Endothelial cell of umbilical vein (primary cell): ENCODE measurements at regions not wholly inside any gene's neighbourhood (a gene's known extent, or its start where the extent isn't known, plus 50 kb on each side); places are given as distances from the start of the nearest gene placed in this dataset.

Experiments used
- BruUV-seq: library from RNA; stranded (reverse); fragments of 400-500 nt; replicated peaks from 2 replicates; lab custom pipeline; 2021; lab: Mats Ljungman, UMichigan
- CTCF ChIA-PET: fragments of 300-600, 350-600 bp; sonication (Branson Sonifier 250); formaldehyde crosslinking; loops from one replicate; lab custom pipeline; 2021; ENCODE audit warnings: antibody characterized with exemption, inconsistent platforms; lab: Charles Lee
- POLR2A ChIA-PET: fragments of 300-600, 350-600 bp; sonication (Branson Sonifier 250); formaldehyde crosslinking; loops from one replicate; lab custom pipeline; 2021; ENCODE audit warnings: antibody characterized with exemption, inconsistent platforms; lab: Charles Lee
- DNase-seq: peaks from one replicate; pipeline ENCODE4 v3.0.0-alpha.2; 2011; ENCODE audit warnings: low read depth, low spot score
- FAIRE-seq: peaks from 2 replicates; lab custom pipeline; 2011; peaks lifted over from hg19 to GRCh38; lab: Jason Lieb, UNC
- H2AFZ ChIP-seq: 2 replicates; pipeline ENCODE4 v1.6.0; 2012; ENCODE audit warnings: low read depth, low read length, control low read depth, inconsistent platforms
- H3K27ac ChIP-seq: 2 replicates; pipeline ENCODE4 v1.5.1; 2011; ENCODE audit warnings: low read depth, mild to moderate bottlenecking, control low read depth, low read length, moderate library complexity; ENCODE audit not compliant: insufficient read depth
- H3K27me3 ChIP-seq, 2 experiments: 2 replicates each; pipeline versions ENCODE4 v1.6.0 to v1.6.1; 2011; ENCODE audit warnings: low read length in 2 of 2, mixed read lengths in 1 of 2; ENCODE audit not compliant: control insufficient read depth in 2 of 2, insufficient read depth in 2 of 2
- H3K36me3 ChIP-seq, 2 experiments: 2 replicates in 1 of 2; 3 replicates in 1 of 2; pipeline ENCODE4 v1.5.1; 2011; ENCODE audit warnings: low read length in 2 of 2, mild to moderate bottlenecking in 1 of 2, moderate library complexity in 1 of 2; ENCODE audit not compliant: control insufficient read depth in 2 of 2, insufficient read depth in 2 of 2; ENCODE audit errors: extremely low read depth in 1 of 2
- H3K4me1 ChIP-seq: 3 replicates; pipeline ENCODE4 v1.5.1; 2011; ENCODE audit warnings: mild to moderate bottlenecking, low read length; ENCODE audit not compliant: control insufficient read depth, insufficient read depth; ENCODE audit errors: extremely low read depth
- H3K4me2 ChIP-seq: 2 replicates; pipeline ENCODE4 v1.6.1; 2011; ENCODE audit warnings: low read length, control low read depth, mixed read lengths; ENCODE audit not compliant: insufficient read depth
- H3K4me3 ChIP-seq, 3 experiments: fragments of 200-600 bp in 1 of 3; sonication (generic), shearing (Covaris generic) in 1 of 3; replicated peaks in 1 of 3; 2 replicates each; pipeline ENCODE4 v1.5.1; 2011 to 2016; ENCODE audit warnings: control low read depth in 3 of 3, low read length in 3 of 3, mild to moderate bottlenecking in 2 of 3, inconsistent platforms in 1 of 3, low read depth in 1 of 3, moderate library complexity in 1 of 3; ENCODE audit not compliant: insufficient read depth in 1 of 3
- H3K79me2 ChIP-seq: 2 replicates; pipeline ENCODE4 v1.6.0; 2012; ENCODE audit warnings: low read length, inconsistent platforms; ENCODE audit not compliant: control insufficient read depth, insufficient read depth
- H3K9ac ChIP-seq: replicated peaks from 2 replicates; pipeline ENCODE3; 2011; ENCODE audit warnings: low read length, control low read depth; ENCODE audit not compliant: insufficient read depth; ENCODE audit errors: extremely low read depth
- H3K9me1 ChIP-seq: replicated peaks from 3 replicates; pipeline ENCODE4 v1.6.0; 2011; ENCODE audit warnings: mild to moderate bottlenecking, low read length; ENCODE audit not compliant: control insufficient read depth, insufficient read depth; ENCODE audit errors: extremely low read depth
- H3K9me3 ChIP-seq: replicated peaks from 2 replicates; pipeline ENCODE4 v1.5.1; 2012; ENCODE audit warnings: low read length, inconsistent platforms; ENCODE audit not compliant: control insufficient read depth, insufficient read depth
- H4K20me1 ChIP-seq: replicated peaks from 2 replicates; pipeline ENCODE3; 2011; ENCODE audit warnings: mild to moderate bottlenecking, low read length; ENCODE audit not compliant: control insufficient read depth, insufficient read depth; ENCODE audit errors: extremely low read depth
- EZH2 ChIP-seq: IDR thresholded peaks from 2 replicates; pipeline ENCODE4 v1.6.1; 2012; ENCODE audit warnings: borderline replicate concordance, low read depth, mild to moderate bottlenecking, moderate library complexity, low read length, inconsistent platforms; ENCODE audit not compliant: severe bottlenecking
- FOS ChIP-seq: IDR thresholded peaks from 2 replicates; pipeline ENCODE4 v1.6.1; 2011; ENCODE audit warnings: mild to moderate bottlenecking, low read length, moderate library complexity, borderline replicate concordance; ENCODE audit not compliant: insufficient read depth
- GATA2 ChIP-seq: IDR thresholded peaks from 2 replicates; pipeline ENCODE4 v1.7.0; 2011; ENCODE audit warnings: low read depth, mild to moderate bottlenecking, moderate library complexity, mixed read lengths, low read length; ENCODE audit not compliant: insufficient read length, insufficient read depth
- JUN ChIP-seq: IDR thresholded peaks from 2 replicates; pipeline ENCODE4 v1.6.1; 2011; ENCODE audit warnings: borderline replicate concordance, low read depth; ENCODE audit not compliant: insufficient read length, insufficient read depth
- MYC ChIP-seq: IDR thresholded peaks from one replicate; pipeline ENCODE4 v1.6.1; 2011; ENCODE audit warnings: mild to moderate bottlenecking, low read depth, low read length
- POLR2A ChIP-seq: IDR thresholded peaks from 2 replicates; pipeline ENCODE4 v1.6.1; 2012; ENCODE audit warnings: low read depth, mild to moderate bottlenecking, control low read depth, low read length
- POLR2AphosphoS5 ChIP-seq: IDR thresholded peaks from 2 replicates; pipeline ENCODE4 v1.6.1; 2012; ENCODE audit warnings: low read depth, mild to moderate bottlenecking, control low read depth, low read length, moderate library complexity; ENCODE audit not compliant: insufficient read depth
- dilution Hi-C: fragments of 300-500 bp; cut with MboI; formaldehyde crosslinking; loops from one replicate; pipeline ENCODE4 v1.15.0; 2019; ENCODE audit warnings: low sequenced_read_pairs; ENCODE audit not compliant: extremely low pct_ligation_motif_present
- intact Hi-C: fragments of 100-400 bp; cut with micrococcal nuclease; formaldehyde crosslinking; loops from one replicate; pipeline ENCODE4 v1.10.0; 2022
- TF ChIP-seq, protein P1 (sequence below): IDR thresholded peaks from 2 replicates; pipeline ENCODE4 v1.6.1; 2011; ENCODE audit not compliant: insufficient read depth, insufficient read length
- TF ChIP-seq, protein P2 (sequence below), 2 donors: IDR thresholded peaks; 1 replicate in 1 of 2; 2 replicates in 1 of 2; pipeline ENCODE4 v1.5.1; 2011; ENCODE audit warnings: low read length in 2 of 2, mild to moderate bottlenecking in 2 of 2, moderate library complexity in 2 of 2, control low read depth in 1 of 2, inconsistent platforms in 1 of 2, low read depth in 1 of 2; ENCODE audit not compliant: insufficient read depth in 1 of 2; ENCODE audit errors: extremely low read depth in 1 of 2

DNA sequence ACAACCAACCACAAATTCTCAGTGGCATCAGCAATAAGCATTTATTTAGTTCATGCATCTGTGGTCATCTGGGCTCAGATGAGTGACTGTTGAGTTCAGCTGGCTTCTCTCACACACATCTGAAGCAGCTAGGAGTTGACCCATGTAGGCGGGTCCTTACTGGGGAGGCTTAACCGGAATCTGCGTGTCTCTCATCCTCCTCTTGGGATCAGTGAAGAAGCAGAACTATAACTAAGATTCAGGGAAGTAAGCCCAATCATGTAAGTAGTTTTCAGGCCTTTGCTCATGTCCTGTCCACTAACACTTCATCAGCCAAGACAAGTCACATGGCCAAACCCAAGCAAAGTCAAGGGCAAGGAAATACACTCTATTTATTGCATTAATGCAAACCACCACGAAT, 236.2 kb downstream of the C11orf87 start:
- H3K36me3 ChIP-seq: no peaks in the 10 kb centered on the region
- H3K9me3 ChIP-seq: no peaks in the 10 kb centered on the region
- POLR2A ChIA-PET: no interaction called here
- CTCF ChIA-PET: no interaction called here
- H3K27me3 ChIP-seq: no peaks in the 10 kb centered on the region
- H3K27ac ChIP-seq: no peak overlapping the region
- no peak overlapping the region for H3K9ac ChIP-seq
- DNase-seq (no peak), FAIRE-seq (no peak)
- no peaks in the 10 kb centered on the region for H3K9me1 ChIP-seq
- no peak for TF ChIP-seq EZH2
- H4K20me1 ChIP-seq: no peaks in the 10 kb centered on the region
- no peak overlapping the region for H3K4me3 ChIP-seq
- H2AFZ ChIP-seq: no peak overlapping the region
- H3K79me2 ChIP-seq: no peaks in the 10 kb centered on the region
- H3K4me1 ChIP-seq: no peaks in the 10 kb centered on the region
- intact Hi-C loops (no loop called here), dilution Hi-C loops (no loop called here)
- no peak overlapping the region for H3K4me2 ChIP-seq
- BruUV-seq: no TSS peak

DNA sequence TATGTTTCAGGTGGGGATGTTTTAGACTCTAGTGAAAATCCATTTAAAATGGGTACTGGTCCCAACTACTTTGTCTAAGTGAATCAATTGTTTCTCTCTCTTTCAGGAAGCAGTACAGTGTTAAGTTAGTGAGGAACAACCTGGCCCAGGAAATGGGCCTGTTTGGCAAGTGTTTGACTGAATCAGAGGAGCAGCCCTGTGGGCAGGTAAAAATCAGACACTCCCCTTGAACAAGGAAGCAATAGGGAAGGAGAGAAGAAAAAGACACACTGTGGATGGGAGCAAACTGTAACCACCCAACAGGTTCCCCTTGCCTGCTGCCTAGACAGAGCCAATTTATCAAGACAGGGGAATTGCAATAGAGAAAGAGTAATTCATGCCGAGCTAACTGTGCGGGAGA, 245.7 kb downstream of the C11orf87 start:
- no peaks in the 10 kb centered on the region for H3K4me1 ChIP-seq
- H2AFZ ChIP-seq: no peak overlapping the region
- no peaks in the 10 kb centered on the region for H3K9me1 ChIP-seq
- POLR2A ChIA-PET: no interaction called here
- CTCF ChIA-PET: no interaction called here
- no peak overlapping the region for H3K4me3 ChIP-seq
- no TSS peak for BruUV-seq
- no peaks in the 10 kb centered on the region for H3K79me2 ChIP-seq
- H3K9ac ChIP-seq: no peak overlapping the region
- DNase-seq: no peak
- no peaks in the 10 kb centered on the region for H3K36me3 ChIP-seq
- FAIRE-seq: no peak
- no peak overlapping the region for H3K27ac ChIP-seq
- no peak overlapping the region for H3K4me2 ChIP-seq
- H4K20me1 ChIP-seq: no peaks in the 10 kb centered on the region
- dilution Hi-C loops (no loop called here), intact Hi-C loops (no loop called here)
- no peaks in the 10 kb centered on the region for H3K27me3 ChIP-seq
- TF ChIP-seq POLR2A (no peak), MYC (no peak), FOS (no peak), JUN (no peak), POLR2AphosphoS5 (no peak), EZH2 (no peak), GATA2 (no peak)
- TF ChIP-seq, protein P1, sequence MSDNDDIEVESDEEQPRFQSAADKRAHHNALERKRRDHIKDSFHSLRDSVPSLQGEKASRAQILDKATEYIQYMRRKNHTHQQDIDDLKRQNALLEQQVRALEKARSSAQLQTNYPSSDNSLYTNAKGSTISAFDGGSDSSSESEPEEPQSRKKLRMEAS: no peak
- TF ChIP-seq, protein P2, sequence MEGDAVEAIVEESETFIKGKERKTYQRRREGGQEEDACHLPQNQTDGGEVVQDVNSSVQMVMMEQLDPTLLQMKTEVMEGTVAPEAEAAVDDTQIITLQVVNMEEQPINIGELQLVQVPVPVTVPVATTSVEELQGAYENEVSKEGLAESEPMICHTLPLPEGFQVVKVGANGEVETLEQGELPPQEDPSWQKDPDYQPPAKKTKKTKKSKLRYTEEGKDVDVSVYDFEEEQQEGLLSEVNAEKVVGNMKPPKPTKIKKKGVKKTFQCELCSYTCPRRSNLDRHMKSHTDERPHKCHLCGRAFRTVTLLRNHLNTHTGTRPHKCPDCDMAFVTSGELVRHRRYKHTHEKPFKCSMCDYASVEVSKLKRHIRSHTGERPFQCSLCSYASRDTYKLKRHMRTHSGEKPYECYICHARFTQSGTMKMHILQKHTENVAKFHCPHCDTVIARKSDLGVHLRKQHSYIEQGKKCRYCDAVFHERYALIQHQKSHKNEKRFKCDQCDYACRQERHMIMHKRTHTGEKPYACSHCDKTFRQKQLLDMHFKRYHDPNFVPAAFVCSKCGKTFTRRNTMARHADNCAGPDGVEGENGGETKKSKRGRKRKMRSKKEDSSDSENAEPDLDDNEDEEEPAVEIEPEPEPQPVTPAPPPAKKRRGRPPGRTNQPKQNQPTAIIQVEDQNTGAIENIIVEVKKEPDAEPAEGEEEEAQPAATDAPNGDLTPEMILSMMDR (IDR thresholded peaks at IDR 0.05; ENCODE audit: extremely low read depth in 1 of 2, insufficient read depth in 1 of 2, low read depth in 1 of 2, low read length in 2 of 2): no peak
- no peaks in the 10 kb centered on the region for H3K9me3 ChIP-seq
